Stimulated activated naive CD8-positive, alpha-beta T cell treated with anti-CD3 and anti-CD28 coated beads, Interleukin-15, Interleukin-2, amounts not matched to agents 100 ng/mL and 50 ng/mL, for 24 hours (primary cell): ENCODE measurements at regions not wholly inside any gene's neighbourhood (a gene's known extent, or its start where the extent isn't known, plus 50 kb on each side); places are given as distances from the start of the nearest gene placed in this dataset.

Source experiments
- H3K27ac Mint-ChIP-seq: one replicate; pipeline ENCODE4 v1.8.0; 2021; ENCODE audit warnings: mild to moderate bottlenecking, mixed read lengths
- H3K27me3 Mint-ChIP-seq: one replicate; pipeline ENCODE4 v1.8.0; 2021; ENCODE audit warnings: mixed read lengths
- H3K36me3 Mint-ChIP-seq: one replicate; pipeline ENCODE4 v1.8.0; 2021; ENCODE audit warnings: low read depth, mixed read lengths
- H3K4me1 Mint-ChIP-seq: one replicate; pipeline ENCODE4 v1.8.0; 2021; ENCODE audit warnings: low read depth, mixed read lengths
- H3K4me3 Mint-ChIP-seq: one replicate; pipeline ENCODE4 v1.8.0; 2021; ENCODE audit warnings: mild to moderate bottlenecking, mixed read lengths
- H3K9me3 Mint-ChIP-seq: one replicate; pipeline ENCODE4 v1.8.0; 2021; ENCODE audit warnings: mixed read lengths

- Mint-ChIP-seq H3K27ac (no peak overlapping the region), H3K9me3 (no peaks in the 10 kb centered on the region), H3K4me3 (no peak overlapping the region), H3K4me1 (no peaks in the 10 kb centered on the region), H3K36me3 (peaks cover 3% of the 10 kb centered on the region), H3K27me3 (no peaks in the 10 kb centered on the region)
These were observed 98.6 kb downstream of the CYB561 start for GRCh38 chr17:63347475-63347874.

- no peaks in the 10 kb centered on the region for H3K9me3 Mint-ChIP-seq
- no peaks in the 10 kb centered on the region for H3K36me3 Mint-ChIP-seq
- no peaks in the 10 kb centered on the region for H3K4me1 Mint-ChIP-seq
- no peaks in the 10 kb centered on the region for H3K27me3 Mint-ChIP-seq
- H3K4me3 Mint-ChIP-seq: no peak overlapping the region
- H3K27ac Mint-ChIP-seq: no peak overlapping the region
These were observed 96.6 kb downstream of the CYB561 start for GRCh38 chr17:63349478-63350000.

- Mint-ChIP-seq H3K27ac (no peak overlapping the region), H3K27me3 (no peaks in the 10 kb centered on the region), H3K4me1 (no peaks in the 10 kb centered on the region), H3K36me3 (no peaks in the 10 kb centered on the region), H3K4me3 (no peak overlapping the region), H3K9me3 (no peaks in the 10 kb centered on the region)
These were observed 95.7 kb downstream of the CYB561 start for GRCh38 chr17:63350364-63350763.

- Mint-ChIP-seq H3K4me1 (peaks cover 7% of the 10 kb centered on the region), H3K4me3 (no peak overlapping the region), H3K27ac (no peak overlapping the region), H3K9me3 (no peaks in the 10 kb centered on the region), H3K36me3 (no peaks in the 10 kb centered on the region), H3K27me3 (no peaks in the 10 kb centered on the region)
These were observed 91.8 kb downstream of the CYB561 start for GRCh38 chr17:63354256-63354655.

GRCh38 chr17:63356337-63356757, 89.8 kb downstream of the CYB561 start:
- H3K27ac Mint-ChIP-seq: no peak overlapping the region
- no peak overlapping the region for H3K4me3 Mint-ChIP-seq
- peaks cover 4% of the 10 kb centered on the region for H3K36me3 Mint-ChIP-seq
- H3K9me3 Mint-ChIP-seq: no peaks in the 10 kb centered on the region
- H3K4me1 Mint-ChIP-seq: peaks cover 7% of the 10 kb centered on the region
- H3K27me3 Mint-ChIP-seq: no peaks in the 10 kb centered on the region

GRCh38 chr17:63358111-63358839, 87.8 kb downstream of the CYB561 start:
- Mint-ChIP-seq H3K9me3 (no peaks in the 10 kb centered on the region), H3K4me1 (peaks cover 7% of the 10 kb centered on the region), H3K36me3 (peaks cover 4% of the 10 kb centered on the region), H3K27ac (no peak overlapping the region), H3K27me3 (no peaks in the 10 kb centered on the region), H3K4me3 (no peak overlapping the region)

- Mint-ChIP-seq H3K27me3 (no peaks in the 10 kb centered on the region), H3K27ac (no peak overlapping the region), H3K9me3 (no peaks in the 10 kb centered on the region), H3K4me1 (peaks cover 7% of the 10 kb centered on the region), H3K4me3 (no peak overlapping the region), H3K36me3 (peaks cover 4% of the 10 kb centered on the region)
These were observed 87.2 kb downstream of the CYB561 start for GRCh38 chr17:63358956-63359355.

- Mint-ChIP-seq H3K27me3 (no peaks in the 10 kb centered on the region), H3K27ac (no peak overlapping the region), H3K36me3 (peaks cover 4% of the 10 kb centered on the region), H3K9me3 (no peaks in the 10 kb centered on the region), H3K4me1 (peaks cover 6% of the 10 kb centered on the region), H3K4me3 (no peak overlapping the region)
These were observed 84.9 kb downstream of the CYB561 start for GRCh38 chr17:63361182-63361581.

GRCh38 chr17:63362115-63362514, 84.0 kb downstream of the CYB561 start:
- Mint-ChIP-seq H3K27ac (no peak overlapping the region), H3K4me3 (no peak overlapping the region), H3K27me3 (no peaks in the 10 kb centered on the region), H3K9me3 (no peaks in the 10 kb centered on the region), H3K36me3 (peaks cover 4% of the 10 kb centered on the region), H3K4me1 (no peaks in the 10 kb centered on the region)

- no peak overlapping the region for H3K4me3 Mint-ChIP-seq
- H3K4me1 Mint-ChIP-seq: no peaks in the 10 kb centered on the region
- H3K36me3 Mint-ChIP-seq: peaks cover 4% of the 10 kb centered on the region
- H3K27me3 Mint-ChIP-seq: no peaks in the 10 kb centered on the region
- no peaks in the 10 kb centered on the region for H3K9me3 Mint-ChIP-seq
- H3K27ac Mint-ChIP-seq: no peak overlapping the region
These were observed 81.7 kb downstream of the CYB561 start for GRCh38 chr17:63364387-63364786.

- Mint-ChIP-seq H3K9me3 (no peaks in the 10 kb centered on the region), H3K4me3 (no peak overlapping the region), H3K27ac (no peak overlapping the region), H3K4me1 (no peaks in the 10 kb centered on the region), H3K36me3 (peaks cover 4% of the 10 kb centered on the region), H3K27me3 (no peaks in the 10 kb centered on the region)
These were observed 81.2 kb downstream of the CYB561 start for GRCh38 chr17:63364944-63365343.

- H3K27ac Mint-ChIP-seq: no peak overlapping the region
These were observed 80.5 kb downstream of the CYB561 start for GRCh38 chr17:63365366-63366240.

GRCh38 chr17:63366241-63366566, 79.9 kb downstream of the CYB561 start:
- Mint-ChIP-seq H3K27ac (no peak overlapping the region), H3K4me3 (no peak overlapping the region), H3K9me3 (no peaks in the 10 kb centered on the region), H3K36me3 (no peaks in the 10 kb centered on the region), H3K4me1 (no peaks in the 10 kb centered on the region), H3K27me3 (no peaks in the 10 kb centered on the region)

More at GRCh38 chr17:63365366-63366240, 80.5 kb downstream of the CYB561 start:
- peaks cover 4% of the 10 kb centered on the region for H3K36me3 Mint-ChIP-seq
- H3K4me1 Mint-ChIP-seq: no peaks in the 10 kb centered on the region
- H3K27me3 Mint-ChIP-seq: no peaks in the 10 kb centered on the region
- H3K9me3 Mint-ChIP-seq: no peaks in the 10 kb centered on the region
- no peak overlapping the region for H3K4me3 Mint-ChIP-seq

- no peaks in the 10 kb centered on the region for H3K9me3 Mint-ChIP-seq
- H3K36me3 Mint-ChIP-seq: no peaks in the 10 kb centered on the region
- H3K27ac Mint-ChIP-seq: no peak overlapping the region
- H3K4me1 Mint-ChIP-seq: no peaks in the 10 kb centered on the region
- no peaks in the 10 kb centered on the region for H3K27me3 Mint-ChIP-seq
- no peak overlapping the region for H3K4me3 Mint-ChIP-seq
These were observed 76.9 kb downstream of the CYB561 start for GRCh38 chr17:63369233-63369632.

GRCh38 chr17:63370696-63371095, 75.4 kb downstream of the CYB561 start:
- Mint-ChIP-seq H3K27me3 (no peaks in the 10 kb centered on the region), H3K4me3 (no peak overlapping the region), H3K36me3 (no peaks in the 10 kb centered on the region), H3K27ac (no peak overlapping the region), H3K4me1 (no peaks in the 10 kb centered on the region), H3K9me3 (no peaks in the 10 kb centered on the region)
